T-helper 2 cell treated with Interferon-gamma antibody and Interleukin-4, amounts not matched to agents 5 μg/mL and 100 μg/mL, for 36 hours (primary cell): ENCODE measurements at regions not wholly inside any gene's neighbourhood (a gene's known extent, or its start where the extent isn't known, plus 50 kb on each side); places are given as distances from the start of the nearest gene placed in this dataset.
"Not testable (repeated sequence)": the region's sequence is repeated elsewhere in the genome, so short reads cannot be mapped to it uniquely, and the experiment has no call there.

Experiments
- DNase-seq: peaks from one replicate; pipeline ENCODE4 v3.0.0; 2021; ENCODE audit warnings: low spot score
- H3K27ac Mint-ChIP-seq: one replicate; pipeline ENCODE4 v1.8.0; 2021; ENCODE audit warnings: mild to moderate bottlenecking, mixed read lengths
- H3K27me3 Mint-ChIP-seq: one replicate; pipeline ENCODE4 v1.8.0; 2021; ENCODE audit warnings: low read depth, mixed read lengths
- H3K36me3 Mint-ChIP-seq: one replicate; pipeline ENCODE4 v1.8.0; 2021; ENCODE audit warnings: low read depth, mixed read lengths
- H3K4me1 Mint-ChIP-seq: one replicate; pipeline ENCODE4 v1.8.0; 2021; ENCODE audit warnings: low read depth, mixed read lengths
- H3K4me3 Mint-ChIP-seq: one replicate; pipeline ENCODE4 v1.8.0; 2022; ENCODE audit warnings: mild to moderate bottlenecking, moderate library complexity, mixed read lengths
- H3K9me3 Mint-ChIP-seq: one replicate; pipeline ENCODE4 v1.8.0; 2021; ENCODE audit warnings: mixed read lengths

GRCh38 chr12:66753810-66754209 lies 74.9 kb upstream of the GRIP1 start:
- no peak overlapping the region for H3K4me3 Mint-ChIP-seq
- no peaks in the 10 kb centered on the region for H3K36me3 Mint-ChIP-seq
- peaks cover 27% of the 10 kb centered on the region for H3K27me3 Mint-ChIP-seq
- no peak for DNase-seq
- H3K9me3 Mint-ChIP-seq, result no peaks in the 10 kb centered on the region
- H3K4me1 Mint-ChIP-seq, result no peaks in the 10 kb centered on the region
- no peak overlapping the region for H3K27ac Mint-ChIP-seq

DNA sequence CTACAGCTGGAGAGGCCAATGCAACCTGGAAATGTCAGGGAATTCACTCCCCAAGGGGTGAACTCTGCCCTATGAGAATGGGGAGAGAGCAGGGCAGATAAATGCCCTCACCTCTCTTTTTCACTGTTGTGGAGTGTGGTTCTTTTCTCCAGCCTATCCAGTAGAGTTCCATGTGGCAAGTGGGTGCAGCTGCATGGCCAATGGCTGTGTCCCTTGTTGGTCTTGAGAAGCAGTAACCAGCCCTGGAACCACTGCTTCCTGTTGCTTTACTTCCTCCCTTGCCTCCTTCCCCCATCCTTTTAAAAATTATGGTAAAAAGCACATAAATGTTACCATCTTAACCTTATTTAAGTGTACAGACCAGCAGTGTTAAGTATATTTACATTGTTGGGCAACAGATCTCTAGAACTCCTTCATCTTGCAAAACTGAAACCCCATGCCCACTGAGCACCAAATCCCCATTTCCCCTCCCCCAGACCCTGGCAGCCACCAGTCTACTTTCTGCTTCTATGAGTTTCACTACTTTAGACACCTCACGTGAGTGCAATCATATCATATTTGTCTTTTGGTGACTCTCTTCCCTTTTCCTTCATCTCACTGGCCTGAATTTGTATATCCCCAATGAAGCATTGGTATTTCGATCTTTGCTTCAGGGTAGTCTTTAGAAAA lies 77.0 kb upstream of the GRIP1 start:
- Mint-ChIP-seq H3K9me3 (no peaks in the 10 kb centered on the region), H3K36me3 (no peaks in the 10 kb centered on the region)

GRCh38 chr12:66756631-66757030 lies 77.8 kb upstream of the GRIP1 start:
- Mint-ChIP-seq H3K27ac (no peak overlapping the region), H3K9me3 (no peaks in the 10 kb centered on the region), H3K27me3 (peaks cover 25% of the 10 kb centered on the region), H3K4me3 (no peak overlapping the region), H3K36me3 (no peaks in the 10 kb centered on the region), H3K4me1 (no peaks in the 10 kb centered on the region)
- DNase-seq, result no peak

More for the DNA sequence above, 77.0 kb upstream of the GRIP1 start:
- Mint-ChIP-seq H3K27ac (no peak overlapping the region), H3K4me1 (no peaks in the 10 kb centered on the region), H3K4me3 (no peak overlapping the region), H3K27me3 (peaks cover 27% of the 10 kb centered on the region)
- no peak for DNase-seq

DNA sequence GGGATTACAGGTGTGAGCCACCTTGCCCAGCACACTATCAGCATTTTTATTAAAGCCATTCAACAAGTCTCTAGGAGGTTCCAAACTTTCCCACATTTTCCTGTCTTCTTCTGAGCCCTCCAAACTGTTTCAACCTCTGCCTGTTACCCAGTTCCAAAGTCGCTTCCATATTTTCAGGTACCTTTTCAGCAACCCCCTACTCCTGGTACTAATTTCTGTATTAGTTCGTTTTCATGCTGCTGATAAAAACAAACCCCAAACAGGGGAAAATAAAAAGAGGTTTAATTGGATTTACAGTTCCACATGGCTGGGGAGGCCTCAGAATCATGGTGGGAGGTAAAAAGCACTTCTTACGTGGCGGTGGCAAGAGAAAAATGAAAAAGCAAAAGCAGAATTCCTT lies 81.2 kb upstream of the GRIP1 start:
- peaks cover 19% of the 10 kb centered on the region for H3K27me3 Mint-ChIP-seq
- H3K4me3 Mint-ChIP-seq, H3K4me1 Mint-ChIP-seq, H3K9me3 Mint-ChIP-seq, H3K27ac Mint-ChIP-seq, H3K36me3 Mint-ChIP-seq, DNase-seq: not testable (repeated sequence)

DNA sequence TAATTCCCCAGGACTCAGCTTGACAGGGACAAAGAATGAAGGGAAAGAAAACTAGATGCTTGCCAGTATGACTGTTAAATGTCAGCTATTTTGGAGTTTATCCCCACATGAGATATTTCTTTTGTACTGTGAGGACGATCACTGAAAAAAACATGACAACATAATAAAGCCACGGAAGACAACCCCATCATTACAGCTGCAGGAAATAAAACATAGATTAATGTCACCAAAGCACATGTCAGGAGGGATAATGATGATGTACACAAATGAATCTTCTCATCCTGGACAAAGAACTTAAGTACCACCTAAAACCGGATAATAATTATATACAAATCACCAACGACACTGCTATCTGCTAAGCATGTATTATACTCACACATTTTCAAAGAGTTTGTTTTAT lies 84.6 kb upstream of the GRIP1 start:
- Mint-ChIP-seq H3K27me3 (peaks cover 24% of the 10 kb centered on the region), H3K36me3 (no peaks in the 10 kb centered on the region), H3K9me3 (no peaks in the 10 kb centered on the region), H3K4me3 (no peak overlapping the region), H3K27ac (no peak overlapping the region), H3K4me1 (peaks cover 3% of the 10 kb centered on the region)
- DNase-seq, result no peak

GRCh38 chr12:66765204-66765603 lies 86.3 kb upstream of the GRIP1 start:
- Mint-ChIP-seq H3K9me3 (no peaks in the 10 kb centered on the region), H3K27me3 (peaks cover 30% of the 10 kb centered on the region), H3K4me1 (peaks cover 3% of the 10 kb centered on the region), H3K27ac (no peak overlapping the region), H3K36me3 (no peaks in the 10 kb centered on the region), H3K4me3 (no peak overlapping the region)
- DNase-seq, result no peak

DNA sequence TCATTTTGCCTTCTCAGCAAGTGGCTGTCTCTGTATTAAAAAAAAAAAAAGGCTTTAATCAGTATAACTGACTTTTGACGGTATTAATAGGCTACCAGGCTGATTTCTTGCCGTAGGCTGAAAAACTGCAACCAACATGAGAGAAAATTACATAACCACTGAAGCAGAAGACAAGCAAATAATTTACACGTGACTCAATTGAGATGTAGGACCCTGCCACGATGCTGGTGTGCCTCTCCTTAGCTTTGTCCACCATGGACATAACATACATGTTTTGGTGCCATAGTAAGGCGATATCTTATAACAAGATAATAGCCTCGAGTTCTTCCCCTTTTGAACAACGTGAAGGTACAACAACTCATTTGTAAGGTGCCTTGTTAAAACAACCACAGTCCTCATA lies 88.7 kb upstream of the GRIP1 start:
- Mint-ChIP-seq H3K4me1 (peaks cover 3% of the 10 kb centered on the region), H3K36me3 (no peaks in the 10 kb centered on the region), H3K27me3 (peaks cover 39% of the 10 kb centered on the region), H3K9me3 (no peaks in the 10 kb centered on the region), H3K4me3 (no peak overlapping the region), H3K27ac (no peak overlapping the region)
- no peak for DNase-seq

- peaks cover 42% of the 10 kb centered on the region for H3K27me3 Mint-ChIP-seq
- no peak overlapping the region for H3K4me3 Mint-ChIP-seq
- DNase-seq, result no peak
- no peaks in the 10 kb centered on the region for H3K36me3 Mint-ChIP-seq
- H3K4me1 Mint-ChIP-seq, result peaks cover 3% of the 10 kb centered on the region
- no peak overlapping the region for H3K27ac Mint-ChIP-seq
- H3K9me3 Mint-ChIP-seq, result no peaks in the 10 kb centered on the region
Measured at GRCh38 chr12:66768293-66768692, 89.4 kb upstream of the GRIP1 start.

DNA sequence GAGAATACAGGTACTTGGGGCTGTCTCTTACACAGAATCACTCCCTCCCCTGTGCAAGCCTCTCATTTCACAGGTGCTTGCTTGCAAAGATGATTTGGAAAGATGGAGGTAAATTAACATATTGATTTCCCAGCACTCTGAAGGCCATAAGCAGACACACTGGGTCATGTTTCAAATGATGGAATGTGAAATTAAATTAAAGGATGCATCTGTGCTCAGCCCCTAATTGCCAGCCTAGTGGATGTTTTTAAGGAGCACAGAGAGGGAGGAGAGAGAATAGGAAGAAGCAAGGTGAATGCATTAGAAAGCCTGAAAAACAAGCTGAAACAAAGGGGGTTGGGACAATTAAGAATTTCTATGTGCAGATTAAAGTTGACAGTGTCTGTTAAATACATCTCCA lies 96.1 kb upstream of the GRIP1 start:
- Mint-ChIP-seq H3K4me1 (peaks cover 12% of the 10 kb centered on the region), H3K9me3 (no peaks in the 10 kb centered on the region), H3K27me3 (peaks cover 60% of the 10 kb centered on the region), H3K27ac (no peak overlapping the region), H3K4me3 (no peak overlapping the region), H3K36me3 (no peaks in the 10 kb centered on the region)
- no peak for DNase-seq

DNA sequence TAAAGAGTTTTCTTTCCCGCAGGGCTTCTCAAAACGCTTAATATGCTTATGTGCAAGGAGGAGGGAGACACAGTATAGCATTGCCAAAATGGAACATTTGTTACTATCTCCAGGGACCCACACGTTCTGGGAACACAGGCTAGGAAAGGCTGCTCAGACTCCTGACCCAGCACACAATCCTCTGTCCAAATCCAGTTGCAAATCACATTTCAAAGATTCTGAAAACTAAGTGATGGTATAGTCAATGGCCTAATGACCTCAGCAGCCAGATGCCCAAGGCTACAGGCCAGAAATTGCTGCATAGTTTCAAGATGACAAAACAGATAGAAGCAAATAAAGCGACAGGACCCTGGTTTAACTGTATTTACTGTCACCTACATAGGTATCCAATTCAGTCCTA lies 97.0 kb upstream of the GRIP1 start:
- peaks cover 12% of the 10 kb centered on the region for H3K4me1 Mint-ChIP-seq
- no peaks in the 10 kb centered on the region for H3K9me3 Mint-ChIP-seq
- H3K36me3 Mint-ChIP-seq, result no peaks in the 10 kb centered on the region
- no peak overlapping the region for H3K4me3 Mint-ChIP-seq
- DNase-seq, result no peak
- H3K27me3 Mint-ChIP-seq, result peaks cover 69% of the 10 kb centered on the region
- H3K27ac Mint-ChIP-seq, result no peak overlapping the region

DNA sequence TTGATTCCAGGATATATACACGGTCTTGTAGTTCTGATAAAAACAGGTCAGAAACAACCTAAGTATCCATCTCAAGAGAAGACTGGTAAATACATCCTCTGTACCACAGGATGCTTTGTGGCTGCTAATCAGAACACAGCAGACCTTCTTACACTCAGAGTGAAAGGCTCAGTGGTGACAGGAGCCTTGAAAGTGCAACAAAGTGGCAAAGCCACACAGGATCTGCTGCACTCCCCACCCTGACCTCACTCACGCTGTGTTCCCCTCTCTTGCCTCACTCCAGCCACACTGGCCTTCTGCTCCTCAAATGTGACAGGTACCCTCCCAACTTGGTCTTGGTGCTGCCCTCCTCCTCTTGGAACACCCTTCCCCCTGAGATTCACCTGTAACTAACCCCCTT lies 98.1 kb upstream of the GRIP1 start:
- peaks cover 67% of the 10 kb centered on the region for H3K27me3 Mint-ChIP-seq
- peak overlapping the region; percentile 50 for H3K4me3 Mint-ChIP-seq
- DNase-seq, result peak; percentile 56
- H3K9me3 Mint-ChIP-seq, result no peaks in the 10 kb centered on the region
- peaks cover 12% of the 10 kb centered on the region for H3K4me1 Mint-ChIP-seq
- peak overlapping the region; percentile 47 for H3K27ac Mint-ChIP-seq
- H3K36me3 Mint-ChIP-seq, result no peaks in the 10 kb centered on the region

- Mint-ChIP-seq H3K27ac (no peak overlapping the region), H3K36me3 (no peaks in the 10 kb centered on the region), H3K4me3 (no peak overlapping the region), H3K4me1 (peaks cover 12% of the 10 kb centered on the region), H3K27me3 (peaks cover 57% of the 10 kb centered on the region), H3K9me3 (no peaks in the 10 kb centered on the region)
- no peak for DNase-seq
Measured at GRCh38 chr12:66779466-66779865, 100.6 kb upstream of the GRIP1 start.

- no peak for DNase-seq
- no peaks in the 10 kb centered on the region for H3K36me3 Mint-ChIP-seq
- no peak overlapping the region for H3K27ac Mint-ChIP-seq
- no peak overlapping the region for H3K4me3 Mint-ChIP-seq
- H3K4me1 Mint-ChIP-seq, result no peaks in the 10 kb centered on the region
- H3K27me3 Mint-ChIP-seq, result peaks cover 26% of the 10 kb centered on the region
- H3K9me3 Mint-ChIP-seq, result no peaks in the 10 kb centered on the region
Measured at GRCh38 chr12:66786531-66787308, 107.8 kb upstream of the GRIP1 start.

GRCh38 chr12:66799551-66799950 lies 120.7 kb upstream of the GRIP1 start:
- Mint-ChIP-seq H3K4me1 (no peaks in the 10 kb centered on the region), H3K9me3 (no peaks in the 10 kb centered on the region), H3K36me3 (no peaks in the 10 kb centered on the region), H3K27ac (no peak overlapping the region), H3K27me3 (peaks cover 24% of the 10 kb centered on the region), H3K4me3 (no peak overlapping the region)
- no peak for DNase-seq
